ENCODE measurements at regions not wholly inside any gene's neighbourhood (a gene's known extent, or its start where the extent isn't known, plus 50 kb on each side); places are given as distances from the start of the nearest gene placed in this dataset.

GRCh38 chr5:24331531-24331930 lies 313.2 kb downstream of the CDH10 start:
- H3K4me3 ChIP-seq = no peak overlapping the region
- H3K9me3 ChIP-seq (ENCODE audit: control insufficient read depth in 4 of 4, insufficient read depth in 3 of 4, low read length in 3 of 4) = no peaks in the 10 kb centered on the region
- no peaks in the 10 kb centered on the region for H3K36me3 ChIP-seq (ENCODE audit: control insufficient read depth in 4 of 4, insufficient read depth in 4 of 4, low read length in 4 of 4)
- no peaks in the 10 kb centered on the region for H3K27me3 ChIP-seq (ENCODE audit: control insufficient read depth in 3 of 3, insufficient read depth in 3 of 3, low read length in 2 of 3)
- no peak overlapping the region for H3K9ac ChIP-seq (ENCODE audit: insufficient read depth in 1 of 2, low read length in 2 of 2)
- no peak overlapping the region for H3K27ac ChIP-seq (ENCODE audit: low read depth in 1 of 2, low read length in 1 of 2)
- H3K4me1 ChIP-seq (ENCODE audit: control insufficient read depth in 5 of 5, insufficient read depth in 5 of 5, low read length in 5 of 5) = no peaks in the 10 kb centered on the region
- no peak for DNase-seq
- ATAC-seq (ENCODE audit: insufficient read depth, low FRiP score) = no peak
- TF ChIP-seq CTCF (IDR thresholded peaks at IDR 0.05; ENCODE audit: control extremely low read depth, extremely low read depth) = no peak

- 75% methylated on average over 2 of the region's 2 CpGs for WGBS, 2 donors
- DNase-seq (no peak), ATAC-seq (ENCODE audit: insufficient read depth, low FRiP score) (no peak)
- no peak overlapping the region for H3K27ac ChIP-seq (ENCODE audit: low read depth in 1 of 2, low read length in 1 of 2)
- no peak overlapping the region for H3K9ac ChIP-seq (ENCODE audit: insufficient read depth in 1 of 2, low read length in 2 of 2)
- no peaks in the 10 kb centered on the region for H3K27me3 ChIP-seq (ENCODE audit: control insufficient read depth in 3 of 3, insufficient read depth in 3 of 3, low read length in 2 of 3)
- H3K36me3 ChIP-seq (ENCODE audit: control insufficient read depth in 4 of 4, insufficient read depth in 4 of 4, low read length in 4 of 4) = no peaks in the 10 kb centered on the region
- H3K9me3 ChIP-seq (ENCODE audit: control insufficient read depth in 4 of 4, insufficient read depth in 3 of 4, low read length in 3 of 4) = no peaks in the 10 kb centered on the region
- H3K4me3 ChIP-seq = no peak overlapping the region
- TF ChIP-seq CTCF (IDR thresholded peaks at IDR 0.05; ENCODE audit: control extremely low read depth, extremely low read depth) = no peak
- H3K4me1 ChIP-seq (ENCODE audit: control insufficient read depth in 5 of 5, insufficient read depth in 5 of 5, low read length in 5 of 5) = no peaks in the 10 kb centered on the region
Observed at GRCh38 chr5:24347158-24347557, 297.6 kb downstream of the CDH10 start.

GRCh38 chr5:24351285-24351684 lies 293.5 kb downstream of the CDH10 start:
- TF ChIP-seq CTCF (IDR thresholded peaks at IDR 0.05; ENCODE audit: control extremely low read depth, extremely low read depth) = no peak
- H3K27ac ChIP-seq (ENCODE audit: low read depth in 1 of 2, low read length in 1 of 2) = no peak overlapping the region
- no peak overlapping the region for H3K4me3 ChIP-seq
- no peaks in the 10 kb centered on the region for H3K4me1 ChIP-seq (ENCODE audit: control insufficient read depth in 5 of 5, insufficient read depth in 5 of 5, low read length in 5 of 5)
- no peaks in the 10 kb centered on the region for H3K9me3 ChIP-seq (ENCODE audit: control insufficient read depth in 4 of 4, insufficient read depth in 3 of 4, low read length in 3 of 4)
- no peaks in the 10 kb centered on the region for H3K36me3 ChIP-seq (ENCODE audit: control insufficient read depth in 4 of 4, insufficient read depth in 4 of 4, low read length in 4 of 4)
- ATAC-seq (ENCODE audit: insufficient read depth, low FRiP score) (no peak), DNase-seq (no peak)
- 80 to 82% methylated on average over 7 of the region's 7 CpGs for WGBS, 2 donors
- H3K27me3 ChIP-seq (ENCODE audit: control insufficient read depth in 3 of 3, insufficient read depth in 3 of 3, low read length in 2 of 3) = no peaks in the 10 kb centered on the region
- no peak overlapping the region for H3K9ac ChIP-seq (ENCODE audit: insufficient read depth in 1 of 2, low read length in 2 of 2)

- TF ChIP-seq CTCF (IDR thresholded peaks at IDR 0.05; ENCODE audit: control extremely low read depth, extremely low read depth) = no peak
- Histone ChIP-seq H3K27ac (ENCODE audit: low read depth in 1 of 2, low read length in 1 of 2) (no peak overlapping the region), H3K9me3 (ENCODE audit: control insufficient read depth in 4 of 4, insufficient read depth in 3 of 4, low read length in 3 of 4) (no peaks in the 10 kb centered on the region), H3K36me3 (ENCODE audit: control insufficient read depth in 4 of 4, insufficient read depth in 4 of 4, low read length in 4 of 4) (no peaks in the 10 kb centered on the region), H3K4me3 (no peak overlapping the region), H3K9ac (ENCODE audit: insufficient read depth in 1 of 2, low read length in 2 of 2) (no peak overlapping the region), H3K27me3 (ENCODE audit: control insufficient read depth in 3 of 3, insufficient read depth in 3 of 3, low read length in 2 of 3) (no peaks in the 10 kb centered on the region), H3K4me1 (ENCODE audit: control insufficient read depth in 5 of 5, insufficient read depth in 5 of 5, low read length in 5 of 5) (no peaks in the 10 kb centered on the region)
- no peak for ATAC-seq (ENCODE audit: insufficient read depth, low FRiP score)
- no peak for DNase-seq
- 93 to 96% methylated on average over 2 of the region's 2 CpGs for WGBS, 2 donors
Observed at GRCh38 chr5:24353016-24353415, 291.8 kb downstream of the CDH10 start.
